ENCODE measurements at regions not wholly inside any gene's neighbourhood (a gene's known extent, or its start where the extent isn't known, plus 50 kb on each side); places are given as distances from the start of the nearest gene placed in this dataset.

DNA sequence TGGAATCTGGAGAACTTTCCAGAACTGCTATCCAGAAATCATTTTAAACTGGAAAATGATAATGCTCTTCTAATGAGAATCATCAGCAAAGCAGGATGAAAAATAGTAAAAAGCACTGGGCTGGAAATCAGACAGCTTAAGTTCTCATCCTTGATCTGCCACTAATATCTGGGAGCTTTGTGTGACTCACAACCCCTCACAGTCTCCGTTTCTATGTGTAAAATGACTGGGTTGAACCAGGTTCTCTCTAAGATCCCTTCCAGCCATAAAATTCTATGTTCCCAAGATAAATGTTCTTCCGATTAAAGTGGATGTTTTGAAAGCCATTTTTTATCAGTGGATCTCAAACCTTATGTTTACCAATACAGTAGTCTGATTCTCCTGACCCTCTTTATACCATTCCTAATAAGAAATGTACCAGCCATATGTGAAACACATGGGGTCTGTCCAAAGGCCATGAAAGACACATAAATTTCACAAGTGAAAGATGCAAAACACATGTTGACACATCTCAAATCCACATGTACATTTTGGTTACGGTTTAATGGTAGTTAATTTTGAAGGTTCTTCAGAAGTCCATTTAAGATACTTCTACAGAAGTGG is 188.8 kb downstream of the EN1 start:
- TF ChIP-seq, protein P1, sequence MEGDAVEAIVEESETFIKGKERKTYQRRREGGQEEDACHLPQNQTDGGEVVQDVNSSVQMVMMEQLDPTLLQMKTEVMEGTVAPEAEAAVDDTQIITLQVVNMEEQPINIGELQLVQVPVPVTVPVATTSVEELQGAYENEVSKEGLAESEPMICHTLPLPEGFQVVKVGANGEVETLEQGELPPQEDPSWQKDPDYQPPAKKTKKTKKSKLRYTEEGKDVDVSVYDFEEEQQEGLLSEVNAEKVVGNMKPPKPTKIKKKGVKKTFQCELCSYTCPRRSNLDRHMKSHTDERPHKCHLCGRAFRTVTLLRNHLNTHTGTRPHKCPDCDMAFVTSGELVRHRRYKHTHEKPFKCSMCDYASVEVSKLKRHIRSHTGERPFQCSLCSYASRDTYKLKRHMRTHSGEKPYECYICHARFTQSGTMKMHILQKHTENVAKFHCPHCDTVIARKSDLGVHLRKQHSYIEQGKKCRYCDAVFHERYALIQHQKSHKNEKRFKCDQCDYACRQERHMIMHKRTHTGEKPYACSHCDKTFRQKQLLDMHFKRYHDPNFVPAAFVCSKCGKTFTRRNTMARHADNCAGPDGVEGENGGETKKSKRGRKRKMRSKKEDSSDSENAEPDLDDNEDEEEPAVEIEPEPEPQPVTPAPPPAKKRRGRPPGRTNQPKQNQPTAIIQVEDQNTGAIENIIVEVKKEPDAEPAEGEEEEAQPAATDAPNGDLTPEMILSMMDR (IDR thresholded peaks at IDR 0.05) = no peak
- TF ChIP-seq POLR2A (IDR thresholded peaks at IDR 0.05) = no peak

All from ovary (tissue), 3 donors.